D721Med (cell line): ENCODE measurements at regions not wholly inside any gene's neighbourhood (a gene's known extent, or its start where the extent isn't known, plus 50 kb on each side); places are given as distances from the start of the nearest gene placed in this dataset.

Experiments
- DNase-seq: peaks from one replicate; pipeline ENCODE4 v3.0.0; 2011; ENCODE audit warnings: low spot score; ENCODE audit not compliant: insufficient read length
- FAIRE-seq: peaks from 2 replicates; lab custom pipeline; 2011; peaks lifted over from hg19 to GRCh38; lab: Jason Lieb, UNC
- CTCF ChIP-seq: IDR thresholded peaks from 2 replicates; pipeline ENCODE4 v1.5.1; 2012; ENCODE audit warnings: mild to moderate bottlenecking, control low read depth; ENCODE audit not compliant: insufficient read depth; ENCODE audit errors: missing control alignments

GRCh38 chr2:6264198-6264597 is 572.0 kb downstream of the SOX11 start:
- DNase-seq (no peak), FAIRE-seq (no peak)
- no peak for TF ChIP-seq CTCF

- no peak for DNase-seq
- FAIRE-seq: no peak
- TF ChIP-seq CTCF: no peak
Observed at GRCh38 chr2:6281524-6281923, 584.2 kb downstream of the CMPK2 start.

GRCh38 chr2:6283259-6283658 is 582.4 kb downstream of the CMPK2 start:
- no peak for TF ChIP-seq CTCF
- no peak for DNase-seq
- no peak for FAIRE-seq

GRCh38 chr2:6287406-6287805 is 578.3 kb downstream of the CMPK2 start:
- no peak for TF ChIP-seq CTCF
- FAIRE-seq: no peak
- no peak for DNase-seq

- DNase-seq: no peak
- FAIRE-seq: no peak
- TF ChIP-seq CTCF: no peak
Observed at GRCh38 chr2:6288791-6289190, 576.9 kb downstream of the CMPK2 start.

GRCh38 chr2:6290217-6291015 is 575.3 kb downstream of the CMPK2 start:
- DNase-seq (no peak), FAIRE-seq (no peak)
- no peak for TF ChIP-seq CTCF

- FAIRE-seq: no peak
- TF ChIP-seq CTCF: no peak
Observed at GRCh38 chr2:6294791-6295190, 570.9 kb downstream of the CMPK2 start.

More at GRCh38 chr2:6294791-6295190, 570.9 kb downstream of the CMPK2 start:
- no peak for DNase-seq
